IPS-15b (cell line): ENCODE measurements at regions not wholly inside any gene's neighbourhood (a gene's known extent, or its start where the extent isn't known, plus 50 kb on each side); places are given as distances from the start of the nearest gene placed in this dataset.

Source experiments
- H3K27me3 ChIP-seq: one replicate; pipeline ENCODE4 v1.6.1; 2013; ENCODE audit warnings: low read length; ENCODE audit not compliant: control insufficient read depth, insufficient read depth
- H3K36me3 ChIP-seq: one replicate; pipeline ENCODE4 v1.6.1; 2013; ENCODE audit warnings: low read length; ENCODE audit not compliant: control insufficient read depth, insufficient read depth
- H3K4me1 ChIP-seq: one replicate; pipeline ENCODE4 v1.6.1; 2013; ENCODE audit warnings: mild to moderate bottlenecking, low read length; ENCODE audit not compliant: control insufficient read depth, insufficient read depth
- H3K4me3 ChIP-seq: one replicate; pipeline ENCODE4 v1.5.1; 2013; ENCODE audit warnings: low read depth, low read length
- H3K9ac ChIP-seq: one replicate; pipeline ENCODE4 v1.6.1; 2013; ENCODE audit warnings: low read depth, mild to moderate bottlenecking, low read length
- H3K9me3 ChIP-seq: one replicate; pipeline ENCODE4 v1.6.1; 2013; ENCODE audit warnings: mild to moderate bottlenecking, low read length; ENCODE audit not compliant: control insufficient read depth, insufficient read depth

DNA sequence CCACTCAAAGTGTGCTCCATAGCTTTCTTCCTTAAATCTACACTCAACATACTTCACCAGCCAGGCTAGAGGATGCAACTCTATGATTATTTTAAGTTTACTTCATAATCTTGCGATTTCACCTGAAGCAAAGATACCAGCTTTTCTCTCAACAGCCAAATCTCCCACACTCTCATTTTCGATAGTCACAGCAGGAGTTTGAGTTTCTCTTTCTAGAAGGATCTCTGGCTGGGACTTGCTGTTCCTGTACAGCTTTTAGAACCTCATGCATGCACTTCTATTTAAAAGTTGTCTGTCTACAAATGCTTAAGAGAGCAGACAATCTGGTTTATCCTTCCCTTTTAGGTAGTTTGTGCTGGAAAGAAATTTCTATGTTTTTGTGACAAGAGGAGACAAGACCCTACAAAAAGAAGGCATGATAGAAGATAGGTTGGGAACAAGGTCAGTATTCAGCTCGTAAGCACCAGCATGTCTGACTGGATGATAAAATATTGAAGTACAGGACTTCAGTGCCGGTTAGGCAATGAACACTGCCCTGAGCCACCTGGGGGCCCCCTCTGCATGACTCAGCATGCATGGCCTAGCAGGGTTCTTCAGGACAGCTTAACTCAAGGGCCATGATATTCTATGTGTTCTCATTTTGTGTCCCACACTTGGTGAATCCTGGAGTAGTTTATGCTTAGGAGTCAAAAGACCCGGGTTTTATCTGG lies 65.6 kb downstream of the ATXN3L start:
- H3K4me1 ChIP-seq, result no peaks in the 10 kb centered on the region

DNA sequence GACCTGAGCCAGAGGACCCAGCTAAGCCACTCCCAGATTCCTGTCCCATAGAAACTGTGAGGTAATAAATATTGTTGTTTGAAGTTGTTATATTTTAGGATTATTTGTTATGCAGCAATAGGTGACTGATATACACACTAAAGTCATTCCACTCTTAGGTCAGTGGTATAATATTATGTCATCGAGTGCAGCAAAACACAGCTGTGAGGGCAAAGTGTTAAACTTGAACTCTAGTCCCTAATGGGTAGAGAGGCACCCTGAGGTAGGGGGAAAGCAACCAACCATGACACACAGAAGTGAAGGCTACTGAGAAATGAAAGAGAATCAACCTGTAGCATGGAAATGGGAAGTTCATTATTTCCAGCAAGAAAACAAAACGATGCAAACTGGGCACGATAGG lies 66.6 kb downstream of the ATXN3L start:
- no peak overlapping the region for H3K9ac ChIP-seq
- no peaks in the 10 kb centered on the region for H3K27me3 ChIP-seq
- no peak overlapping the region for H3K4me3 ChIP-seq
- H3K36me3 ChIP-seq, result no peaks in the 10 kb centered on the region
- no peaks in the 10 kb centered on the region for H3K9me3 ChIP-seq
- no peaks in the 10 kb centered on the region for H3K4me1 ChIP-seq

More for the DNA sequence above, 65.6 kb downstream of the ATXN3L start:
- H3K9me3 ChIP-seq, result no peaks in the 10 kb centered on the region
- H3K4me3 ChIP-seq, result no peak overlapping the region
- no peaks in the 10 kb centered on the region for H3K27me3 ChIP-seq
- no peaks in the 10 kb centered on the region for H3K36me3 ChIP-seq
- no peak overlapping the region for H3K9ac ChIP-seq

DNA sequence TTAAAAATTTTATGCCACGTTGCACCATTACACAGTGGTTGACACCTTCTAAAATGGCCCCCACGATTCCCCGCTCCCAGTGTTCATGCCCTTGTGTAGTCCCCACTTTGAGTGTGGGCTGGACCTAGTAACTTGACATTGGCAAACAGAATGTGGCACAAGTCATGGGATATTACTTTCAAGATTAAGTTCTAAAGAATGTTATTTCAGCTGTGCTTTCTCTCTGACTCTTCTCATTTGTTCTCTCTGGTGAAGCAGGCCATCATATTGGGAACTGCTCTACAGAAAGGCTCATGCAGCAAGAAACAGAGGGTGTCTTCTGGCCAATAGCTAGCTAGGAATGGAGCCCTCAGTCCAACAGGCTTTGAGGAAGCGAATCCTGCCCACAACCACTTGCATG lies 67.1 kb downstream of the ATXN3L start:
- no peaks in the 10 kb centered on the region for H3K36me3 ChIP-seq
- H3K9ac ChIP-seq, result no peak overlapping the region
- H3K4me1 ChIP-seq, result no peaks in the 10 kb centered on the region
- H3K27me3 ChIP-seq, result no peaks in the 10 kb centered on the region
- H3K9me3 ChIP-seq, result no peaks in the 10 kb centered on the region
- no peak overlapping the region for H3K4me3 ChIP-seq

DNA sequence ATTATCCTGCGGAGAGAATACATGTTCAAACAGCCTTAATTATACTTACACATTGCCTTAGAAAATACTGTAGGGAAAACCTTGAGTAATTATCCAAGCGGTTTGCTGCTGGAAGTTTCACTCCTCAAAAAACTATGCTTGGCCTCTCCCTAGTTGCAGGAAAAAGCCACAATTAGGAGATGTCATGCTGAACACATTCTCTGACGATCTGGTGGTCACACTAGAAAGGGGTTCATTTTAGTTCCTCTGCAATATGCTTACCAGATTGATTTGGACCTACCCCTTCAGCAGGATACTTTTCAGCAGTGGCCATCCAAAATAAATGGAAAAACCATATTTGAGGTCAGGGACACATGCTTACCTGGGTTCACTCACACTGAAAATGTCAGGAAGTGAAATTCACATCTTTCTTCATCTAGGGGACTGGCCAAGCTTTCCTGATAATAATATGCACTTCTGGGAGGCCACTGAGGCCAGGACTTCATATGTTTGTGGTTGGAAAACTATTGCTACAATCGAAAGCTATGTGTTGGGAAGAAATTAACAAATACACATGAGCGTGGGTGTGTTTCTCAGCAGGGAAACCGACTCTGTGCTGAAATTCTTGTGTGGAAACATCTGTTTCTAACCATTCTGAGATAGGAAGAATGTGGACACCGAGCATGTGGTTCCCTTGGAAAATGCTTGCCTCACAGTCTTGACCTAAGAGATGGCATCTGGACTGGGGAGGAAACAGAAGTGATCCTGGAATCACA lies 68.8 kb downstream of the ATXN3L start:
- no peak overlapping the region for H3K9ac ChIP-seq
- H3K4me1 ChIP-seq, result no peaks in the 10 kb centered on the region
- no peaks in the 10 kb centered on the region for H3K9me3 ChIP-seq
- no peaks in the 10 kb centered on the region for H3K27me3 ChIP-seq
- H3K36me3 ChIP-seq, result no peaks in the 10 kb centered on the region
- H3K4me3 ChIP-seq, result no peak overlapping the region

DNA sequence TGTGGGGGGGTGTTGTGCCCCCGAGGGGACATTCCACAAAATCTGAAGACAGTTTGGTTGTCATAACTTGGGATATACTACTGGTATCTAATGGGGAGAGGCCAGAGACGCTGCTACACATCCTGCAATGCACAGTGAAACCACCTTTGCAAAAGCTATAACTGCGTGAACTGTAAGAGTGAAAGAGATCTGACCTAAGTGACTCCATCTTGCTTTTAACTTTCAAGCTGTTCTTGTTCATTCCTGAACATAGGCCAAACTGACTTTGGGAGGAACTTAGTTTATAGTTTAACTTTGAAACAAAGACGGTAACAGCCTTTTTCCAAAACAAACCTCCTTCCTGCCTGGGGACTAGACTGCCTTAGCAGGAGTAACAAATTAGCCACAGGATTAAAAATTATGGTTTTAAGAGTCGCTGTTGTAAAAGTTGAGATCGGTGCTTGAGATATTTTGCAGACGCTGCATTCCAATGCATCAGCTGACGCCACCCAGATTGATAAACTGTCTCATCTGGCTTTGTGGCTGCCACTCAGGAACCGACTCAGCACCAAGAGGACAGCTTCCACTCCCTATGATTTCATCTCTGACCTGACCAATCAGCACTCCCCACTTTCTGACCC lies 70.9 kb downstream of the ATXN3L start:
- Histone ChIP-seq H3K4me3 (no peak overlapping the region), H3K9me3 (no peaks in the 10 kb centered on the region), H3K9ac (no peak overlapping the region), H3K36me3 (no peaks in the 10 kb centered on the region), H3K27me3 (no peaks in the 10 kb centered on the region), H3K4me1 (no peaks in the 10 kb centered on the region)

DNA sequence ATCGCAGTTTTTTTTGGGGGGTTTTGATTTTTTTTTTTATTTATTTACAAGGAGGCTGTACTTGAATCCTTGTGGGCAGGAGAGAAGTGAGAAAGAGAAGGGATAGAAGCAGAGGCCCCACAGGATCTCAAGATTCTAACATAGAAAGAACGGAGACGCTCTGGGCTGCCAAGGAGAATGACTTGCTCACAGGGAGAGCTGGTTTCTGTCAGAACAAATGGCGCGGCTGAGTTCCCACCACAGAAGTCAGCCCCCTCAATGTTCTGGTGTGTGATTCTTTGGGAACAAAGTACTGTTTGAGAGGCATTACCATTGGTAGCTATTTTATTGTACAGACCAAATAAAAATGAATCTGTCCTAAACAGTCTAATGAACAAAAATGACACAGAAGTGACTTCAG lies 80.6 kb downstream of the ATXN3L start:
- Histone ChIP-seq H3K9ac (no peak overlapping the region), H3K4me1 (peaks cover 6% of the 10 kb centered on the region), H3K36me3 (no peaks in the 10 kb centered on the region), H3K9me3 (no peaks in the 10 kb centered on the region), H3K27me3 (no peaks in the 10 kb centered on the region), H3K4me3 (no peak overlapping the region)

DNA sequence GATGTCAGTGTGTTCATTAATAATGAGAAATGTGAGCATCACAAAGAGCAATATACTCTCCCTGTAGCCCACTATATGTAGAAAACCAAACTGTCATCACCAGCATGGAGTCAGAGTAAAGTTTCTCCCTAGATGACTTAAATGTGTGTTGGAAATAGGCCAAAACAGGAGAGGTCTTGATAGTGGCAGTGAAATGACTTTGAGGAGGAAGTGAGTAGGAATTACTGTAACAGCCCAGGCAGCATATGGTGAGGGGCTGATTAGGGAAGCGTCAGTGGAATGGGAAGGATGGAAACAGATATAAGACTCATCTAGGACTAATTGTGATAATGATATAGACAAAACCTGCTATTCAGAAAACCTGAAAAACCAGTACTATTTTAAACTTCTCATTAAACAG lies 83.9 kb downstream of the ATXN3L start:
- H3K9me3 ChIP-seq, result no peaks in the 10 kb centered on the region
- H3K36me3 ChIP-seq, result no peaks in the 10 kb centered on the region
- H3K4me1 ChIP-seq, result peaks cover 2% of the 10 kb centered on the region
- H3K4me3 ChIP-seq, result no peak overlapping the region
- no peaks in the 10 kb centered on the region for H3K27me3 ChIP-seq
- no peak overlapping the region for H3K9ac ChIP-seq

DNA sequence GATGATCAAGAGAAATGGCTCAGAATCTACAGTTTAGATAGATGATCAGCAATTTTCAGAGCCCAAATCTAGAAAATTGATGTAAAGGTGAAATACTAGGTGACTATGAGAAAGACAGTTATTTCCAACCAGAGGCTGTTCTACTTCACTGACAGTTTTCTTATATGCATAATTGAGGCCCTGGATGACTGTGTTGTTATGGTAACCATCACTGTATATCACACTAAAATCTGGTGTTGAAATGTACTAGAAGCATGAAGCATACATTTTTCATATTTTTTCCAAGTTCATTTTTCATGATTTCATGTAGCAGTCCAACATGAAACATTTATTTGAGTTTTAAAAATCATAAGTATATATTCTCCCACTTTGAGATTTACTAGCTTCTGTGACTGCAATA lies 87.4 kb downstream of the ATXN3L start:
- Histone ChIP-seq H3K4me1 (no peaks in the 10 kb centered on the region), H3K27me3 (no peaks in the 10 kb centered on the region), H3K9ac (no peak overlapping the region), H3K9me3 (no peaks in the 10 kb centered on the region), H3K36me3 (no peaks in the 10 kb centered on the region), H3K4me3 (no peak overlapping the region)

DNA sequence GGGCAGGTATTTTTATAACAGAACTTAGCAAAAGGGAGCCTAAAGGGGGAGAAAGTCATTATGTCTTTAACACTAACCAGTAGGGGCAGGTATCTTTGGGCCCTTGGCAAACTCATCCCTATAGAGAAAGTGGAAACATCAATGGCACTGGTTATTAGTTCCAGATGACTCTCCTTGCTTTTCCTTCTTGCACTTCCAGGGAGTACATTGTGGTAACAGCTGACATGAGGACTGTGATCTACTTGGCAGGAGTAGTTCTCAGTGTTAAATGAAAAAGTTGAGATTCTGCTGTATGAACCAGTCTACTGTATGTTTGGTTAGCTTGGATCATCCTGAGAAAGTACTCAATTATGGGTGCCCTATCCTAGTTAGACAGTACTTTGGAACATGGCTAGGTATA lies 93.6 kb downstream of the ATXN3L start:
- H3K9ac ChIP-seq, result no peak overlapping the region
- H3K36me3 ChIP-seq, result no peaks in the 10 kb centered on the region
- no peak overlapping the region for H3K4me3 ChIP-seq
- no peaks in the 10 kb centered on the region for H3K27me3 ChIP-seq
- H3K9me3 ChIP-seq, result no peaks in the 10 kb centered on the region
- H3K4me1 ChIP-seq, result peaks cover 6% of the 10 kb centered on the region

DNA sequence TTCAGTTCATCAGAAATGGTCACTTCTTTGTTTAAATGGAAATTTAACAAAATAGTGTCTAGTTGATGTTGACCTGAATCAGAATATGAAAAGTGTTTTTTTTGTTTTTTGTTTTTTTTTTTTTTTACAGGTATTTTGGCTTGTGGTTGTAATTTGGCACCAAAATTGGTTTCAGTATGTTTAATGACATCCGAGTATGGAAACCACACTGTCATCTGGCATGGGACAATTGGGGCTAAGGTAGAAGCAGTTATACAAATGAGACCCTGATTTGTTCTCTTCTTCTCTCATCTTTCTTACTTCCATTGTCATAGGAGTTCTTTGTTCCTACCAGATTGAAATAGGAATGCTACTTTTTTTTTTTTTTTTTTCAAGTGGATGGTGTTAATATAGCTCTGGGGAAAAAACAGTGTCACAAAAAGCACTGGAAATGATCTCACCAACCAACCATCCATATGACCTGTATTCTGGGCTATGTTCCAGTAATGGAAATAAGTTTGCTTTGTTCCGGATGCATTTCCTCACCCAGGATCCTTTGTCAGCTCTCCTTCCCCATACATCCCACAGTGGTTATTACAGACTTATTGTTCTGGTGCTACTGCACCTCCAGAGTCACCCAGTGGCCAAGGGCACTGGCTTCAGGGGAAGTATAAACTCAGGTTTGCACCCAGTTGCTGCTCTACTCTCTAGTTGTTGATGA lies 95.8 kb downstream of the ATXN3L start:
- H3K9ac ChIP-seq, result no peak overlapping the region

DNA sequence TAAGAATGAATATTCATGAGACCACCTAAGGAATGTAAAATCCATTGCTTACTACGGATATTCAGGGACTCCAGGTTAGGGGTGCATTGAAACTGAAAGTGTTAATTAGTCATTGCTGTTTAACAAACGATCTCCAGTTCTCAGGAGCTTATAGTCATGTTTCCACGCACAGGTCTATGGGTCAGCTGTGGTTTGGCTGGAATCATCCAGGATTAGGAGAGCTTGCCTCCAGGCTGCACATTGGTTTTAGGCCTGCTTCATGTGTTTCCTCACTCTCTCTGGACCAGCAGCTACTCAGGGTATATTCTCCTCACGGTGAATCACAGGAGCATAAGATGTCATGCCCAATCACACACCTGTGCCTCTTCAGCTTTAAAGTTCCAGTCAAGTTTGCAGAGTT lies 98.9 kb downstream of the ATXN3L start:
- Histone ChIP-seq H3K9me3 (no peaks in the 10 kb centered on the region), H3K9ac (no peak overlapping the region), H3K4me3 (no peak overlapping the region), H3K27me3 (no peaks in the 10 kb centered on the region), H3K4me1 (peaks cover 20% of the 10 kb centered on the region), H3K36me3 (no peaks in the 10 kb centered on the region)

More for the DNA sequence above, 95.8 kb downstream of the ATXN3L start:
- H3K9me3 ChIP-seq, result no peaks in the 10 kb centered on the region
- H3K36me3 ChIP-seq, result no peaks in the 10 kb centered on the region
- H3K4me3 ChIP-seq, result no peak overlapping the region
- H3K4me1 ChIP-seq, result peaks cover 20% of the 10 kb centered on the region
- no peaks in the 10 kb centered on the region for H3K27me3 ChIP-seq
